GM18526 (cell line): ENCODE measurements at regions not wholly inside any gene's neighbourhood (a gene's known extent, or its start where the extent isn't known, plus 50 kb on each side); places are given as distances from the start of the nearest gene placed in this dataset.

Experiments
- POLR2A ChIP-seq: IDR thresholded peaks from 3 replicates; pipeline ENCODE4 v1.6.1; 2011; ENCODE audit not compliant: insufficient read length; ENCODE audit errors: extremely low read depth

GRCh38 chr3:159923336-159923735 is 65.3 kb upstream of the IL12A start:
- TF ChIP-seq POLR2A = no peak

- TF ChIP-seq POLR2A = no peak
These were observed 64.7 kb upstream of the IL12A start for GRCh38 chr3:159923956-159924355.

GRCh38 chr3:159924411-159924810 is 64.2 kb upstream of the IL12A start:
- no peak for TF ChIP-seq POLR2A

GRCh38 chr3:159925248-159925647 is 63.4 kb upstream of the IL12A start:
- no peak for TF ChIP-seq POLR2A

GRCh38 chr3:159926573-159926972 is 62.1 kb upstream of the IL12A start:
- TF ChIP-seq POLR2A = no peak

- no peak for TF ChIP-seq POLR2A
These were observed 60.6 kb upstream of the IL12A start for GRCh38 chr3:159928071-159928491.

- TF ChIP-seq POLR2A = no peak
These were observed 60.0 kb upstream of the IL12A start for GRCh38 chr3:159928666-159929065.

- TF ChIP-seq POLR2A = no peak
These were observed 59.2 kb upstream of the IL12A start for GRCh38 chr3:159929171-159930141.

GRCh38 chr3:159934216-159934615 is 54.4 kb upstream of the IL12A start:
- TF ChIP-seq POLR2A = no peak

- TF ChIP-seq POLR2A = no peak
These were observed 52.1 kb upstream of the IL12A start for GRCh38 chr3:159936541-159936940.

- no peak for TF ChIP-seq POLR2A
These were observed 51.0 kb upstream of the IL12A start for GRCh38 chr3:159937561-159938166.

- no peak for TF ChIP-seq POLR2A
These were observed 49.9 kb upstream of the IL12A start for GRCh38 chr3:159938714-159939113.
